Activated CD4-positive, alpha-beta T cell treated with anti-CD3 and anti-CD28 coated beads for 4 hours (primary cell): ENCODE measurements at regions not wholly inside any gene's neighbourhood (a gene's known extent, or its start where the extent isn't known, plus 50 kb on each side); places are given as distances from the start of the nearest gene placed in this dataset.

ENCODE experiments used
- DNase-seq, 2 donors: peaks; one replicate each; pipeline ENCODE4 v3.0.0-alpha.2; 2020

GRCh38 chr14:89660166-89660565, 243.1 kb upstream of the FOXN3 start:
- DNase-seq, result no peak

- no peak for DNase-seq
These were observed 242.1 kb upstream of the FOXN3 start for GRCh38 chr14:89658977-89659670.

GRCh38 chr14:89657014-89657413, 240.0 kb upstream of the FOXN3 start:
- DNase-seq, result no peak

GRCh38 chr14:89654998-89655397, 238.0 kb upstream of the FOXN3 start:
- DNase-seq, result no peak

- no peak for DNase-seq
These were observed 235.3 kb upstream of the FOXN3 start for GRCh38 chr14:89652352-89652751.

- DNase-seq, result no peak
These were observed 234.8 kb upstream of the FOXN3 start for GRCh38 chr14:89651805-89652204.

GRCh38 chr14:89650077-89650978, 233.3 kb upstream of the FOXN3 start:
- DNase-seq, result no peak

- no peak for DNase-seq
These were observed 232.5 kb upstream of the FOXN3 start for GRCh38 chr14:89649451-89650075.

- DNase-seq, result no peak
These were observed 231.9 kb upstream of the FOXN3 start for GRCh38 chr14:89648924-89649323.

- DNase-seq, result no peak
These were observed 231.5 kb upstream of the FOXN3 start for GRCh38 chr14:89648510-89648909.

- DNase-seq, result no peak
These were observed 229.9 kb upstream of the FOXN3 start for GRCh38 chr14:89646971-89647370.

- no peak for DNase-seq
These were observed 227.6 kb upstream of the FOXN3 start for GRCh38 chr14:89644641-89645040.

GRCh38 chr14:89641495-89642175, 224.6 kb upstream of the FOXN3 start:
- DNase-seq, result peak; percentile 30 to 36

GRCh38 chr14:89640141-89640540, 223.1 kb upstream of the FOXN3 start:
- DNase-seq, result no peak

- DNase-seq, result no peak
These were observed 222.7 kb upstream of the FOXN3 start for GRCh38 chr14:89639687-89640086.

GRCh38 chr14:89638891-89639290, 221.9 kb upstream of the FOXN3 start:
- no peak for DNase-seq

- DNase-seq, result no peak
These were observed 220.5 kb upstream of the FOXN3 start for GRCh38 chr14:89637581-89637980.

- DNase-seq, result no peak
These were observed 218.6 kb upstream of the FOXN3 start for GRCh38 chr14:89635615-89636014.

GRCh38 chr14:89634037-89634436, 217.0 kb upstream of the FOXN3 start:
- no peak for DNase-seq

GRCh38 chr14:89630101-89630829, 213.2 kb upstream of the FOXN3 start:
- DNase-seq, result no peak

- DNase-seq, result no peak
These were observed 212.3 kb upstream of the FOXN3 start for GRCh38 chr14:89629383-89629782.

- no peak for DNase-seq
These were observed 211.5 kb upstream of the FOXN3 start for GRCh38 chr14:89628521-89628920.
